ENCODE measurements at regions not wholly inside any gene's neighbourhood (a gene's known extent, or its start where the extent isn't known, plus 50 kb on each side); places are given as distances from the start of the nearest gene placed in this dataset.

GRCh38 chr7:130971297-130971696, 237.3 kb upstream of the KLF14 start:
- DNase-seq: no peak

- DNase-seq: no peak
Observed at GRCh38 chr7:130972201-130972600, 238.2 kb upstream of the KLF14 start.

- DNase-seq: no peak
Observed at GRCh38 chr7:130973637-130974036, 239.6 kb upstream of the KLF14 start.

GRCh38 chr7:130974169-130974568, 240.2 kb upstream of the KLF14 start:
- no peak for DNase-seq

- no peak for DNase-seq
Observed at GRCh38 chr7:130974794-130975193, 240.8 kb upstream of the KLF14 start.

GRCh38 chr7:130975731-130976130, 241.7 kb upstream of the KLF14 start:
- no peak for DNase-seq

GRCh38 chr7:130982160-130982638, 248.2 kb upstream of the KLF14 start:
- no peak for DNase-seq

GRCh38 chr7:130982651-130983050, 248.6 kb upstream of the KLF14 start:
- no peak for DNase-seq

- DNase-seq: no peak
Observed at GRCh38 chr7:130985361-130985760, 251.4 kb upstream of the KLF14 start.

- DNase-seq: no peak
Observed at GRCh38 chr7:130986261-130986690, 252.3 kb upstream of the KLF14 start.

- no peak for DNase-seq
Observed at GRCh38 chr7:130987092-130987491, 253.1 kb upstream of the KLF14 start.

GRCh38 chr7:130988443-130988842, 254.4 kb upstream of the KLF14 start:
- DNase-seq: peak; percentile 39

GRCh38 chr7:130989101-130989795, 255.2 kb upstream of the KLF14 start:
- no peak for DNase-seq

GRCh38 chr7:130990178-130990832, 256.3 kb upstream of the KLF14 start:
- no peak for DNase-seq

- no peak for DNase-seq
Observed at GRCh38 chr7:130993671-130994365, 259.8 kb upstream of the KLF14 start.

- no peak for DNase-seq
Observed at GRCh38 chr7:130994378-130995115, 260.5 kb upstream of the KLF14 start.

- DNase-seq: no peak
Observed at GRCh38 chr7:130995252-130996081, 261.5 kb upstream of the KLF14 start.

- no peak for DNase-seq
Observed at GRCh38 chr7:130996205-130996832, 262.3 kb upstream of the KLF14 start.

- DNase-seq: no peak
Observed at GRCh38 chr7:130996833-130997231, 262.8 kb upstream of the KLF14 start.

- no peak for DNase-seq
Observed at GRCh38 chr7:130998993-130999602, 265.1 kb upstream of the KLF14 start.

- no peak for DNase-seq
Observed at GRCh38 chr7:130999926-131000325, 265.9 kb upstream of the KLF14 start.

All from retina (tissue), 1 donor.